ENCODE measurements at regions not wholly inside any gene's neighbourhood (a gene's known extent, or its start where the extent isn't known, plus 50 kb on each side); places are given as distances from the start of the nearest gene placed in this dataset.
A peak's percentile ranks its signal among the peaks of the same experiment; 100 is the strongest.
"Not testable (repeated sequence)": the region's sequence is repeated elsewhere in the genome, so short reads cannot be mapped to it uniquely, and the experiment has no call there.

- H3K27me3 ChIP-seq (ENCODE audit: control insufficient read depth in 1 of 2, insufficient read depth in 1 of 2, low read length in 2 of 2): no peaks in the 10 kb centered on the region
- H2BK15ac ChIP-seq (ENCODE audit: low read depth, poor library complexity, severe bottlenecking): no peak overlapping the region
- H3K23ac ChIP-seq (ENCODE audit: low read length in 2 of 2): no peak overlapping the region
- H3K36me3 ChIP-seq (ENCODE audit: control insufficient read depth in 1 of 2, insufficient read depth in 2 of 2, low read depth in 1 of 2, low read length in 2 of 2): no peaks in the 10 kb centered on the region
- DNase-seq: peak; percentile 15
- no peak overlapping the region for H3K27ac ChIP-seq (ENCODE audit: low read length, poor library complexity, severe bottlenecking)
- no CpG with 5 or more reads among the region's 1 CpG for WGBS
- H3K9ac ChIP-seq (ENCODE audit: low read length): no peak overlapping the region
- no peak overlapping the region for H3K18ac ChIP-seq (ENCODE audit: low read depth in 1 of 2, low read length in 2 of 2)
- no peak overlapping the region for H3K4ac ChIP-seq (ENCODE audit: low read depth in 1 of 2, low read length in 2 of 2)
- H3K14ac ChIP-seq (ENCODE audit: low read length in 2 of 2): no peak overlapping the region
- no peak overlapping the region for H2BK5ac ChIP-seq (ENCODE audit: low read depth, low read length, poor library complexity, severe bottlenecking)
- H2AFZ ChIP-seq (ENCODE audit: low read depth, low read length): no peak overlapping the region
- no peak overlapping the region for H3K4me2 ChIP-seq (ENCODE audit: low read length, poor library complexity, severe bottlenecking)
- no peak overlapping the region for H4K91ac ChIP-seq (ENCODE audit: low read length)
- H3K79me1 ChIP-seq (replicated peaks; ENCODE audit: low read length, poor library complexity, severe bottlenecking): no peaks in the 10 kb centered on the region
- no peak overlapping the region for H2BK12ac ChIP-seq (ENCODE audit: low read length in 2 of 2)
- no peak overlapping the region for H2AK5ac ChIP-seq (ENCODE audit: low read length, severe bottlenecking)
- no peak overlapping the region for H3K4me3 ChIP-seq (ENCODE audit: insufficient read depth in 1 of 2, low read depth in 1 of 2, low read length in 2 of 2)
- H3K9me3 ChIP-seq (ENCODE audit: control insufficient read depth, low read length): no peaks in the 10 kb centered on the region
- H3K4me1 ChIP-seq (ENCODE audit: control insufficient read depth, insufficient read depth, low read depth, low read length): no peaks in the 10 kb centered on the region
- no peak overlapping the region for H2BK120ac ChIP-seq (ENCODE audit: low read depth, low read length)
- H4K8ac ChIP-seq (ENCODE audit: low read length): no peak overlapping the region
Measured at GRCh38 chr2:223328578-223328977, 273.6 kb downstream of the SCG2 start.

DNA sequence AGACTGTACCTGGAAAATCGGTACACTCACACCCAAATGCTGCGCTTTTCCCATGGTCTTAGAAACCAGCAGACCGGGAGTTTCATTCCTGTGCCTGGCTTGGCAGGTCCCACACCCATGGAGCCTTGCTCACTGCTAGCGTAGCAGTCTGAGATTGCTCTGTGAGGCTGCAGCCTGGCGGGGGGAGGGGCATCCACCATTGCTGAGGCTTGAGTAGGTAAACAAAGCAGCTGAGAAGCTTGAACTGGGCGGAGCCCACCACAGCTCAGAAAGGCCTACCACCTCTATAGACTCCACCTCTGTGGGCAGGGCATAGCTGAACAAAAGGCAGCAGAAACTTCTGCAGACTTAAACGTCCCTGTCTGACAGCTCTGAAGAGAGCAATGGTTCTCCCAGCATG is 271.4 kb downstream of the SCG2 start:
- H3K27ac ChIP-seq (ENCODE audit: low read length, poor library complexity, severe bottlenecking); H3K36me3 ChIP-seq (ENCODE audit: control insufficient read depth in 1 of 2, insufficient read depth in 2 of 2, low read depth in 1 of 2, low read length in 2 of 2); H4K91ac ChIP-seq (ENCODE audit: low read length); H3K4me3 ChIP-seq (ENCODE audit: insufficient read depth in 1 of 2, low read depth in 1 of 2, low read length in 2 of 2); H3K14ac ChIP-seq (ENCODE audit: low read length in 2 of 2); H3K4ac ChIP-seq (ENCODE audit: low read depth in 1 of 2, low read length in 2 of 2); DNase-seq; H2AFZ ChIP-seq (ENCODE audit: low read depth, low read length); H3K18ac ChIP-seq (ENCODE audit: low read depth in 1 of 2, low read length in 2 of 2); H3K79me1 ChIP-seq (replicated peaks; ENCODE audit: low read length, poor library complexity, severe bottlenecking); H3K27me3 ChIP-seq (ENCODE audit: control insufficient read depth in 1 of 2, insufficient read depth in 1 of 2, low read length in 2 of 2); H2BK12ac ChIP-seq (ENCODE audit: low read length in 2 of 2); H2BK5ac ChIP-seq (ENCODE audit: low read depth, low read length, poor library complexity, severe bottlenecking); H2AK5ac ChIP-seq (ENCODE audit: low read length, severe bottlenecking); H3K9me3 ChIP-seq (ENCODE audit: control insufficient read depth, low read length); H2BK120ac ChIP-seq (ENCODE audit: low read depth, low read length); H2BK15ac ChIP-seq (ENCODE audit: low read depth, poor library complexity, severe bottlenecking); H3K4me2 ChIP-seq (ENCODE audit: low read length, poor library complexity, severe bottlenecking); H3K23ac ChIP-seq (ENCODE audit: low read length in 2 of 2); H3K4me1 ChIP-seq (ENCODE audit: control insufficient read depth, insufficient read depth, low read depth, low read length); H4K8ac ChIP-seq (ENCODE audit: low read length); H3K9ac ChIP-seq (ENCODE audit: low read length): not testable (repeated sequence)
- WGBS: 87% methylated on average over 6 of the region's 7 CpGs

DNA sequence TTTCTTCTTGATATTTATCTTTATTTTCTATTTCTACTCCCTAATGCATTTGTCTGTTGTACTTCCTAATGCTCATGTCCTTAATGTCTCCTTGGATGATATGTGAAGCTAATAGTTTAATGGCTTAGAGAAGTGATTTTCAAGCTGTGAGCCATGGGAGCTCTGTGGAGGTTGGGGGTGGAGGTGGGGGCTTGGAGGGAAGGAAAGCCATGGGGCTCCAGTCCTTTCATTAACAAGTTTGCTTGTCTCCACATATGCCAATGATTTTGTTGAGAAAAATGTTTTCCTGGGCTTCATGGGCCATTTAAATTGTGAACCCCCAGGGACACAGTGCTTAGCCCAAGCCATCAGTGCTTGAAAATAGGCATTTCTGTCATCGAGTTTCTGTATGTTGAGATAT is 264.1 kb downstream of the SCG2 start:
- Histone ChIP-seq H3K4me1 (ENCODE audit: control insufficient read depth, insufficient read depth, low read depth, low read length) (no peaks in the 10 kb centered on the region), H3K27me3 (ENCODE audit: control insufficient read depth in 1 of 2, insufficient read depth in 1 of 2, low read length in 2 of 2) (no peaks in the 10 kb centered on the region)

DNA sequence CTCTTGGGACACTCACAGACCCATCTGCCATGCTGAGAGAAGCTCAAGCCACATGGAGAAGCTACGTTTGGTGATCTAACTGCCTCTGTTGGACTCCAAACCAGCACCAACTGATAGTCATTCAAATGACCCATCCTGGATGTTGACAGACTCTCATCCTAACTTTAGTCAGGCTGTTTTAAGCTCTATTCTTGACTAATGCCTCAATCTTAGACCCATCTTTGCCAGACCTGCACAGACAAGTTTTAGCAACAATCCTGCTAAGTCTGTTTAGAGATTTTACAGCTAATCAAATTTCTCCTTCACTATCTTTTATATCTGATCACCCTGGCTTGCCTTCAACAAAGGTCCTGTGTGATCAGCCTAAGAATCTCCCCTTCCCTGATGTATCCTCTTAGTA is 245.1 kb downstream of the SCG2 start:
- Histone ChIP-seq H3K4ac (ENCODE audit: low read depth in 1 of 2, low read length in 2 of 2) (no peak overlapping the region), H3K23ac (ENCODE audit: low read length in 2 of 2) (no peak overlapping the region), H2BK120ac (ENCODE audit: low read depth, low read length) (no peak overlapping the region), H3K27ac (ENCODE audit: low read length, poor library complexity, severe bottlenecking) (no peak overlapping the region), H2AFZ (ENCODE audit: low read depth, low read length) (peak overlapping the region; percentile 11), H4K91ac (ENCODE audit: low read length) (no peak overlapping the region), H3K36me3 (ENCODE audit: control insufficient read depth in 1 of 2, insufficient read depth in 2 of 2, low read depth in 1 of 2, low read length in 2 of 2) (no peaks in the 10 kb centered on the region), H3K9me3 (ENCODE audit: control insufficient read depth, low read length) (peaks cover 3% of the 10 kb centered on the region), H2BK5ac (ENCODE audit: low read depth, low read length, poor library complexity, severe bottlenecking) (no peak overlapping the region), H3K4me1 (ENCODE audit: control insufficient read depth, insufficient read depth, low read depth, low read length) (no peaks in the 10 kb centered on the region), H2BK12ac (ENCODE audit: low read length in 2 of 2) (no peak overlapping the region), H3K4me3 (ENCODE audit: insufficient read depth in 1 of 2, low read depth in 1 of 2, low read length in 2 of 2) (no peak overlapping the region), H3K14ac (ENCODE audit: low read length in 2 of 2) (no peak overlapping the region), H3K4me2 (ENCODE audit: low read length, poor library complexity, severe bottlenecking) (no peak overlapping the region), H3K27me3 (ENCODE audit: control insufficient read depth in 1 of 2, insufficient read depth in 1 of 2, low read length in 2 of 2) (no peaks in the 10 kb centered on the region), H3K79me1 (replicated peaks; ENCODE audit: low read length, poor library complexity, severe bottlenecking) (no peaks in the 10 kb centered on the region), H3K9ac (ENCODE audit: low read length) (no peak overlapping the region), H4K8ac (ENCODE audit: low read length) (no peak overlapping the region), H2BK15ac (ENCODE audit: low read depth, poor library complexity, severe bottlenecking) (no peak overlapping the region), H3K18ac (ENCODE audit: low read depth in 1 of 2, low read length in 2 of 2) (no peak overlapping the region), H2AK5ac (ENCODE audit: low read length, severe bottlenecking) (no peak overlapping the region)
- DNase-seq: no peak
- WGBS: 45% methylated on average over 1 of the region's 1 CpG

More for the DNA sequence above, 264.1 kb downstream of the SCG2 start:
- no peak overlapping the region for H2BK120ac ChIP-seq (ENCODE audit: low read depth, low read length)
- no peak overlapping the region for H3K4me3 ChIP-seq (ENCODE audit: insufficient read depth in 1 of 2, low read depth in 1 of 2, low read length in 2 of 2)
- no peak overlapping the region for H4K8ac ChIP-seq (ENCODE audit: low read length)
- H2AFZ ChIP-seq (ENCODE audit: low read depth, low read length): no peak overlapping the region
- H3K14ac ChIP-seq (ENCODE audit: low read length in 2 of 2): no peak overlapping the region
- H2BK12ac ChIP-seq (ENCODE audit: low read length in 2 of 2): no peak overlapping the region
- no peak overlapping the region for H3K23ac ChIP-seq (ENCODE audit: low read length in 2 of 2)
- no peak overlapping the region for H3K9ac ChIP-seq (ENCODE audit: low read length)
- H2BK5ac ChIP-seq (ENCODE audit: low read depth, low read length, poor library complexity, severe bottlenecking): no peak overlapping the region
- 83% methylated on average over 1 of the region's 1 CpG for WGBS
- no peak overlapping the region for H2AK5ac ChIP-seq (ENCODE audit: low read length, severe bottlenecking)
- H3K18ac ChIP-seq (ENCODE audit: low read depth in 1 of 2, low read length in 2 of 2): no peak overlapping the region
- no peaks in the 10 kb centered on the region for H3K79me1 ChIP-seq (replicated peaks; ENCODE audit: low read length, poor library complexity, severe bottlenecking)
- no peak overlapping the region for H2BK15ac ChIP-seq (ENCODE audit: low read depth, poor library complexity, severe bottlenecking)
- no peak overlapping the region for H3K4me2 ChIP-seq (ENCODE audit: low read length, poor library complexity, severe bottlenecking)
- H3K9me3 ChIP-seq (ENCODE audit: control insufficient read depth, low read length): no peaks in the 10 kb centered on the region
- no peaks in the 10 kb centered on the region for H3K36me3 ChIP-seq (ENCODE audit: control insufficient read depth in 1 of 2, insufficient read depth in 2 of 2, low read depth in 1 of 2, low read length in 2 of 2)
- no peak overlapping the region for H3K4ac ChIP-seq (ENCODE audit: low read depth in 1 of 2, low read length in 2 of 2)
- no peak overlapping the region for H3K27ac ChIP-seq (ENCODE audit: low read length, poor library complexity, severe bottlenecking)
- no peak overlapping the region for H4K91ac ChIP-seq (ENCODE audit: low read length)
- no peak for DNase-seq

Data from mesenchymal stem cell (in vitro differentiated cells and primary cell).